OCI-LY7 (cell line): ENCODE measurements at regions not wholly inside any gene's neighbourhood (a gene's known extent, or its start where the extent isn't known, plus 50 kb on each side); places are given as distances from the start of the nearest gene placed in this dataset.
A peak's percentile ranks its signal among the peaks of the same experiment; 100 is the strongest.
"Not testable (repeated sequence)": the region's sequence is repeated elsewhere in the genome, so short reads cannot be mapped to it uniquely, and the experiment has no call there.

Experiments
- BruUV-seq: library from RNA; stranded (reverse); fragments of 400-500 nt; replicated peaks from 2 replicates; lab custom pipeline; 2021; lab: Mats Ljungman, UMichigan
- CTCF ChIA-PET: fragments of 300-600 bp; sonication (Branson Sonifier 250); formaldehyde crosslinking; loops from one replicate; lab custom pipeline; 2022; ENCODE audit warnings: antibody characterized with exemption; ENCODE audit not compliant: unreplicated experiment; lab: Charles Lee
- POLR2A ChIA-PET: fragments of 300-600 bp; sonication (Branson Sonifier 250); formaldehyde crosslinking; loops from one replicate; lab custom pipeline; 2022; ENCODE audit warnings: antibody characterized with exemption; lab: Charles Lee
- DNase-seq: peaks from one replicate; pipeline ENCODE4 v3.0.0-alpha.2; 2015; ENCODE audit warnings: low spot score
- H2AFZ ChIP-seq: fragments of 200-600 bp; sonication (generic), shearing (Covaris generic); 2 replicates; pipeline ENCODE4 v1.6.1; 2014; ENCODE audit warnings: mild to moderate bottlenecking, antibody characterized with exemption, low read length, moderate library complexity
- H3K27ac ChIP-seq: fragments of 200-600 bp; sonication (generic); 2 replicates; pipeline ENCODE4 v1.5.1; 2014; ENCODE audit warnings: mixed run types, low read depth, mild to moderate bottlenecking, moderate library complexity, low read length, inconsistent platforms; ENCODE audit not compliant: poor library complexity, severe bottlenecking
- H3K36me3 ChIP-seq: fragments of 200-600 bp; sonication (generic); 2 replicates; pipeline ENCODE4 v1.6.1; 2014; ENCODE audit warnings: mild to moderate bottlenecking, antibody characterized with exemption, low read length, moderate library complexity, mixed read lengths; ENCODE audit not compliant: insufficient read depth
- H3K4me1 ChIP-seq: fragments of 200-600 bp; sonication (generic); 2 replicates; pipeline ENCODE4 v1.5.1; 2014; ENCODE audit warnings: mild to moderate bottlenecking, low read length; ENCODE audit not compliant: insufficient read depth, poor library complexity, severe bottlenecking
- H3K4me2 ChIP-seq: fragments of 200-600 bp; sonication (generic); 2 replicates; pipeline ENCODE4 v1.6.1; 2014; ENCODE audit warnings: mild to moderate bottlenecking, low read length
- H3K4me3 ChIP-seq: fragments of 200-600 bp; sonication (generic); 2 replicates; pipeline ENCODE4 v1.5.1; 2014; ENCODE audit warnings: mild to moderate bottlenecking, low read depth, low read length; ENCODE audit not compliant: poor library complexity, severe bottlenecking
- H3K79me2 ChIP-seq: fragments of 200-600 bp; sonication (generic); 2 replicates; pipeline ENCODE4 v1.6.1; 2016; ENCODE audit warnings: low read depth, mild to moderate bottlenecking, low read length, moderate library complexity, mixed read lengths; ENCODE audit not compliant: insufficient read depth
- H3K9me2 ChIP-seq: fragments of 200-600 bp; sonication (generic); 2 replicates; pipeline ENCODE4 v1.6.1; 2016; ENCODE audit warnings: mild to moderate bottlenecking, low read length, mixed read lengths; ENCODE audit not compliant: insufficient read depth
- H3K9me3 ChIP-seq: fragments of 200-600 bp; sonication (generic); 2 replicates; pipeline ENCODE4 v1.6.1; 2014; ENCODE audit warnings: mild to moderate bottlenecking, mixed run types, low read length, mixed read lengths
- H4K20me1 ChIP-seq: fragments of 200-600 bp; sonication (generic); 2 replicates; pipeline ENCODE4 v1.6.1; 2014; ENCODE audit warnings: mild to moderate bottlenecking, antibody characterized with exemption, low read length, moderate library complexity, mixed read lengths; ENCODE audit not compliant: insufficient read depth
- EZH2phosphoT487 ChIP-seq: fragments of 200-600 bp; sonication (generic); IDR thresholded peaks from 2 replicates; pipeline ENCODE4 v1.6.1; 2018; ENCODE audit warnings: low read depth, borderline replicate concordance, mild to moderate bottlenecking, mixed run types, antibody characterized with exemption, low read length, moderate library complexity, mixed read lengths
- intact Hi-C: fragments of 100-400 bp; cut with micrococcal nuclease; formaldehyde crosslinking; loops from one replicate; pipeline ENCODE4 v1.10.0; 2022; ENCODE audit not compliant: unreplicated experiment
- TF ChIP-seq, protein P1 (sequence below): fragments of 200-600 bp; sonication (generic); conservative IDR thresholded peaks from 2 replicates; pipeline ENCODE4 v1.5.1; 2014; ENCODE audit warnings: mild to moderate bottlenecking, antibody characterized with exemption, low read length, moderate library complexity, mixed read lengths

DNA sequence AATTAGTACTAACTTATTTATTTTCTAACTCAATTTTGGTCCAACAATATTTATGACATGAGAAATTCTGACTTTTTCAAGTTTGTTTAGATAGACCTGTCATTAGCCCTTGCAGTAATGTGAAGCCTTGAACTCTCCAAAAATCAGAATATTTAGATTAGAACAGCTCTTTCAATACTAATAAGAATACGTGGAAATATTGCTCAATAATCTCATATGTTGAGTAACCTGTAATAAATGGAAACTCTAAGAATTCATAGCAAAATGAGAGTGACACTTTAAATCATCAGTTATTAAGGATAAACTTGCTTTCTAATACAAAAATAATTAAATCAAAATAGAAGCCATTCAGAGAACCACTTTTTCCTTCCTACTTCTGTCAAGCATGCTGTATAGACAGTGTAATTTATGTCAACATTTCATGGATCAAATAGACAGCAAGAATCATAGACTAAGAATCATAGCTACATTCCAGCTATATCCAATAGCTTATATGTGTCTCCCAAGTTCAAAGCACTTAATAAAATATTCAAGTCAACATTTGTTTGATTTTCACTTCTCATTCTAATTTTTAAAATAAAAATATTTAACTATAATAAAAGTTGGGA lies 710.3 kb upstream of the SOX11 start:
- Histone ChIP-seq H3K27ac (no peak overlapping the region), H3K4me2 (no peak overlapping the region), H4K20me1 (no peaks in the 10 kb centered on the region), H3K9me3 (no peaks in the 10 kb centered on the region), H3K4me3 (no peak overlapping the region), H3K4me1 (no peaks in the 10 kb centered on the region), H3K9me2 (no peaks in the 10 kb centered on the region), H3K36me3 (no peaks in the 10 kb centered on the region), H2AFZ (no peak overlapping the region), H3K79me2 (no peaks in the 10 kb centered on the region)
- ChIA-PET POLR2A (interaction anchor here (0.6 kb wide), 1 partner anchor 143 kb away, joined by 3 read pairs; no protein-coding TSS in a partner anchor), CTCF (no interaction called here)
- TF ChIP-seq EZH2phosphoT487: no peak
- TF ChIP-seq, protein P1, sequence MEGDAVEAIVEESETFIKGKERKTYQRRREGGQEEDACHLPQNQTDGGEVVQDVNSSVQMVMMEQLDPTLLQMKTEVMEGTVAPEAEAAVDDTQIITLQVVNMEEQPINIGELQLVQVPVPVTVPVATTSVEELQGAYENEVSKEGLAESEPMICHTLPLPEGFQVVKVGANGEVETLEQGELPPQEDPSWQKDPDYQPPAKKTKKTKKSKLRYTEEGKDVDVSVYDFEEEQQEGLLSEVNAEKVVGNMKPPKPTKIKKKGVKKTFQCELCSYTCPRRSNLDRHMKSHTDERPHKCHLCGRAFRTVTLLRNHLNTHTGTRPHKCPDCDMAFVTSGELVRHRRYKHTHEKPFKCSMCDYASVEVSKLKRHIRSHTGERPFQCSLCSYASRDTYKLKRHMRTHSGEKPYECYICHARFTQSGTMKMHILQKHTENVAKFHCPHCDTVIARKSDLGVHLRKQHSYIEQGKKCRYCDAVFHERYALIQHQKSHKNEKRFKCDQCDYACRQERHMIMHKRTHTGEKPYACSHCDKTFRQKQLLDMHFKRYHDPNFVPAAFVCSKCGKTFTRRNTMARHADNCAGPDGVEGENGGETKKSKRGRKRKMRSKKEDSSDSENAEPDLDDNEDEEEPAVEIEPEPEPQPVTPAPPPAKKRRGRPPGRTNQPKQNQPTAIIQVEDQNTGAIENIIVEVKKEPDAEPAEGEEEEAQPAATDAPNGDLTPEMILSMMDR: no peak
- DNase-seq: no peak
- intact Hi-C loops: no loop called here
- BruUV-seq: no TSS peak

DNA sequence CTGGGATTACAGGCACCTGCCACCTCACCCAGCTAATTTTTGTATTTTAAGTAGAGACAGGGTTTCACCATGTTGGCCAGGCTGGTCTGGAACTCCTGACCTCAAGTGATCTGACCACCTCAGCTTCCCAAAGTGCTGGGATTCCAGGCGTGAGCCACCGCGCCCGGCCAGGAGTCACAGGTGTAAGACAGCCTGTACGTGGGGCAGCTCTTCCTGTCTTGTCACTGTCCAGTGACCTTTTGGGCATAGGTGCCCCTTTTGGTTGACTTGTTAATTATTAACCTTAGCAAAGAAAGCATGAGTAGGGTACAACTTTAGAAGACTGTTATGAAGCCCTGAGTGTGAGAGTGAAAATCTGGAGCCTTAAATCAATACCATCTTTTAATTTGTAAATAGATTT lies 703.7 kb upstream of the SOX11 start:
- H3K36me3 ChIP-seq, H3K27ac ChIP-seq, intact Hi-C loops, H3K79me2 ChIP-seq, H2AFZ ChIP-seq, H3K4me2 ChIP-seq, H3K4me3 ChIP-seq, CTCF ChIA-PET, H3K9me2 ChIP-seq, H3K9me3 ChIP-seq, BruUV-seq, H4K20me1 ChIP-seq, DNase-seq, H3K4me1 ChIP-seq: not testable (repeated sequence)
- POLR2A ChIA-PET: interaction anchor here (0.7 kb wide), 1 partner anchor 1265 kb away, joined by 5 read pairs; no protein-coding TSS in a partner anchor

DNA sequence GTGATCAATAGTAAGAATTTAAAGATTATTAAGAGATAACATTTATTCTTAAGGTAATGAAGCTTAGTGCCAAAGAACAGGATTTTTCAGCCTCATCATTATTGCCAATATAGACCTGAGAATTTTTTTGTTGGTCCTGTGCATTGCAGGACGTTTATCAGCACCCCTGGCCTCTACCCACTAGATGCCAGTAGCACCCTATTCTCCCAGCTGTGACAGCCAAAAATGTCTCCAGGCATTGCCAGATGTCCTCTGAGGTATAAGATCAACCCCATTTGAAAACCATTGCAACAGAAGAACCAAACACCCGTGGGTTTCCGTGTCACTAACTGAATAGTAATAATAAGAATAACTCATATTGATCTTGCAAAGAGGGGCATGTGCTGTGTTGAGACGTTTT lies 700.0 kb upstream of the SOX11 start:
- Histone ChIP-seq H3K27ac (no peak overlapping the region), H3K9me2 (no peaks in the 10 kb centered on the region), H3K4me1 (no peaks in the 10 kb centered on the region), H3K36me3 (no peaks in the 10 kb centered on the region), H2AFZ (no peak overlapping the region), H3K4me2 (no peak overlapping the region), H3K79me2 (no peaks in the 10 kb centered on the region), H4K20me1 (no peaks in the 10 kb centered on the region), H3K9me3 (no peaks in the 10 kb centered on the region), H3K4me3 (no peak overlapping the region)
- no peak for DNase-seq
- BruUV-seq: no TSS peak
- intact Hi-C loops: no loop called here
- TF ChIP-seq EZH2phosphoT487: no peak
- TF ChIP-seq, protein P1: 0 out of 2 replicates have a peak, but pooled peaks have one; percentile 13
- CTCF ChIA-PET: no interaction called here
- POLR2A ChIA-PET: no interaction called here
